HEK293T (cell line): ENCODE measurements at regions not wholly inside any gene's neighbourhood (a gene's known extent, or its start where the extent isn't known, plus 50 kb on each side); places are given as distances from the start of the nearest gene placed in this dataset.

Source experiments
- CTCF ChIA-PET: fragments of 350-600 bp; formaldehyde crosslinking; extraction: SDS; loops from one replicate; lab custom pipeline; 2021; ENCODE audit warnings: antibody characterized with exemption, inconsistent platforms; lab: Yijun Ruan, JAX
- POLR2A ChIA-PET: fragments of 350-600 bp; formaldehyde crosslinking; extraction: SDS; loops from one replicate; lab custom pipeline; 2020; ENCODE audit warnings: antibody characterized with exemption, inconsistent platforms; lab: Yijun Ruan, JAX
- DNase-seq: peaks from one replicate; pipeline ENCODE4 v3.0.0; 2012; ENCODE audit warnings: mixed read lengths; ENCODE audit errors: extremely low spot score
- ARNT ChIP-seq: fragments of 450-650 bp; IDR thresholded peaks from 2 replicates; pipeline ENCODE4 v1.6.1; 2017; ENCODE audit warnings: mild to moderate bottlenecking
- BHLHE40 ChIP-seq: fragments of 450-650 bp; IDR thresholded peaks from 2 replicates; pipeline ENCODE4 v1.6.1; 2016; ENCODE audit warnings: mild to moderate bottlenecking, moderate library complexity, borderline replicate concordance
- CTBP1 ChIP-seq: fragments of 450-650 bp; IDR thresholded peaks from 2 replicates; pipeline ENCODE4 v1.6.1; 2016; ENCODE audit warnings: borderline replicate concordance
- ELF4 ChIP-seq: fragments of 450-650 bp; IDR thresholded peaks from 2 replicates; pipeline ENCODE4 v1.6.1; 2017; ENCODE audit warnings: antibody characterized with exemption
- FOXA1 ChIP-seq: fragments of 450-650 bp; IDR thresholded peaks from 2 replicates; pipeline ENCODE4 v1.6.1; 2016; ENCODE audit warnings: mild to moderate bottlenecking
- FOXK2 ChIP-seq: fragments of 450-650 bp; IDR thresholded peaks from 2 replicates; pipeline ENCODE4 v1.6.1; 2016; ENCODE audit warnings: mild to moderate bottlenecking
- FOXM1 ChIP-seq: fragments of 450-650 bp; IDR thresholded peaks from 2 replicates; pipeline ENCODE4 v1.6.1; 2017; ENCODE audit warnings: mild to moderate bottlenecking, borderline replicate concordance
- HDGF ChIP-seq: fragments of 450-650 bp; IDR thresholded peaks from 2 replicates; pipeline ENCODE4 v1.6.1; 2017; ENCODE audit warnings: antibody characterized with exemption, borderline replicate concordance
- L3MBTL2 ChIP-seq: fragments of 450-650 bp; conservative IDR thresholded peaks from 2 replicates; pipeline ENCODE4 v1.6.1; 2016; ENCODE audit warnings: mild to moderate bottlenecking
- LEF1 ChIP-seq: fragments of 450-650 bp; IDR thresholded peaks from 2 replicates; pipeline ENCODE4 v1.6.1; 2017; ENCODE audit warnings: mild to moderate bottlenecking, borderline replicate concordance
- NFRKB ChIP-seq: fragments of 450-650 bp; IDR thresholded peaks from 2 replicates; pipeline ENCODE4 v1.6.1; 2016; ENCODE audit warnings: mild to moderate bottlenecking, moderate library complexity
- PKNOX1 ChIP-seq: fragments of 450-650 bp; IDR thresholded peaks from 2 replicates; pipeline ENCODE4 v1.6.1; 2016
- SP1 ChIP-seq: fragments of 450-650 bp; IDR thresholded peaks from 2 replicates; pipeline ENCODE4 v1.6.1; 2017
- SUZ12 ChIP-seq: fragments of 450-650 bp; IDR thresholded peaks from 2 replicates; pipeline ENCODE4 v1.6.1; 2016; ENCODE audit warnings: mild to moderate bottlenecking
- TARDBP ChIP-seq: fragments of 450-650 bp; IDR thresholded peaks from 2 replicates; pipeline ENCODE4 v1.6.1; 2016
- ZNF384 ChIP-seq: fragments of 450-650 bp; IDR thresholded peaks from 2 replicates; pipeline ENCODE4 v1.6.1; 2016

- ChIA-PET POLR2A (no interaction called here), CTCF (no interaction called here)
- TF ChIP-seq SUZ12 (no peak), PKNOX1 (peak; percentile 40; the same call in 1 of the 2 replicates), HDGF (no peak), NFRKB (no peak)
- DNase-seq: no peak
These were observed 507.1 kb downstream of the BRINP3 start for GRCh38 chr1:189970331-189971230.

- POLR2A ChIA-PET: no interaction called here
- TF ChIP-seq NFRKB (no peak), CTBP1 (no peak), PKNOX1 (no peak), L3MBTL2 (no peak), FOXA1 (no peak), ZNF384 (no peak), TARDBP (no peak), SP1 (no peak), BHLHE40 (no peak), ELF4 (no peak), HDGF (no peak), SUZ12 (no peak), LEF1 (no peak), ARNT (no peak), FOXM1 (no peak)
- CTCF ChIA-PET: no interaction called here
- DNase-seq: no peak
These were observed 506.0 kb downstream of the BRINP3 start for GRCh38 chr1:189971656-189972055.

GRCh38 chr1:189977184-189977583, 500.5 kb downstream of the BRINP3 start:
- TF ChIP-seq PKNOX1 (no peak), FOXA1 (no peak), FOXK2 (no peak), ELF4 (no peak), TARDBP (no peak), FOXM1 (no peak), LEF1 (no peak)
- ChIA-PET POLR2A (no interaction called here), CTCF (no interaction called here)

GRCh38 chr1:189983166-189983890, 494.3 kb downstream of the BRINP3 start:
- ChIA-PET POLR2A (no interaction called here), CTCF (no interaction called here)
- no peak for DNase-seq
- 0 out of 2 replicates have a peak, but pooled peaks have one; percentile 37 for TF ChIP-seq PKNOX1
- TF ChIP-seq FOXA1: no peak

More at GRCh38 chr1:189977184-189977583, 500.5 kb downstream of the BRINP3 start:
- no peak for DNase-seq

GRCh38 chr1:189986516-189986915, 491.1 kb downstream of the BRINP3 start:
- ChIA-PET POLR2A (no interaction called here), CTCF (interaction anchor here (0.6 kb wide), 1 partner anchor 13 kb away, joined by 3 read pairs; no protein-coding TSS in a partner anchor)
- no peak for TF ChIP-seq BHLHE40
- TF ChIP-seq ARNT: no peak
- no peak for DNase-seq

GRCh38 chr1:189987509-189987908, 490.2 kb downstream of the BRINP3 start:
- CTCF ChIA-PET: no interaction called here
- POLR2A ChIA-PET: no interaction called here
- TF ChIP-seq ELF4 (no peak), SUZ12 (no peak)
- DNase-seq: no peak
